ENCODE measurements at regions not wholly inside any gene's neighbourhood (a gene's known extent, or its start where the extent isn't known, plus 50 kb on each side); places are given as distances from the start of the nearest gene placed in this dataset.
"Not testable (repeated sequence)": the region's sequence is repeated elsewhere in the genome, so short reads cannot be mapped to it uniquely, and the experiment has no call there.

DNA sequence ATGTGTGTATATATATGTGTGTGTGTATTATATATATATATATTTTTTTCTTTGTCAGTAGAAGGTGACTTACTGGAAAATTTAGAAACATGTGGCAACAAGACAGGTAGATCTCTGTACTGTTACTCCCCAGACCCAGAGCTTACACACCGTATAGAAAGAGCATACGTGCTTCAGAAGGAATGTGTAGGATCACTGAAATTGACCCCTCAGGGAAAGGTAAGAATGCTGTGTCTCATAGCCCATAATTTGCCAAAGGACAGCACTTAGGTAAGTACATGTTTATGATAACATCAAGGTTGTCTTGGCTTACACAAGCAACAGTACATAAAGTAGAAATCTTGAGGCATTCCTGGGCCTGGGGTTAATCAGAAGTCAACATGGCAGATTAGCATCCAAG is 54.2 kb upstream of the PDE3B start:
- Histone ChIP-seq H3K9me3 (no peaks in the 10 kb centered on the region), H3K36me3 (no peaks in the 10 kb centered on the region), H3K27me3 (no peaks in the 10 kb centered on the region), H3K4me3 (no peak overlapping the region), H3K4me1 (no peaks in the 10 kb centered on the region), H3K27ac (no peak overlapping the region)
- TF ChIP-seq CTCF (IDR thresholded peaks at IDR 0.05), result no peak
- DNase-seq (ENCODE audit: low spot score), result no peak

DNA sequence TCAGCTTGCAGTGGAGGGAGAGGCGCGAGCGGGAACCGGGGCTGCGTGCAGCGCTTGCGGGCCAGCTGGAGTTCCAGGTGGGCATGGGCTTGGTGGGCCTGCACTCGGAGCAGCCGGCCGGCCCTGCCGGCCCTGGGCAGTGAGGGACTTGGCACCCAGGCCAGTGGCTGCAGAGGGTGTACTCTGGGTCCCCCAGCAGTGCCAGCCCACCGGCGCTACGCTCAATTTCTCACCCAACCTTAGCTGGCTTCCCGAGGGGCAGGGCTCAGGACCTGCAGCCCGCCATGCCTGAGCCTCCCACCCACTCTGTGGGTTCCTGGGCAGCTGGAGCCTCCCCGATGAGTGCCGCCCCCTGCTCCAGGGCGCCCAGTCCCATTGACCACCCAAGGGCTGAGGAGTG is 52.6 kb upstream of the PDE3B start:
- H3K27ac ChIP-seq; DNase-seq (ENCODE audit: low spot score); H3K36me3 ChIP-seq; H3K9me3 ChIP-seq; H3K27me3 ChIP-seq; H3K4me1 ChIP-seq; H3K4me3 ChIP-seq: not testable (repeated sequence)

DNA sequence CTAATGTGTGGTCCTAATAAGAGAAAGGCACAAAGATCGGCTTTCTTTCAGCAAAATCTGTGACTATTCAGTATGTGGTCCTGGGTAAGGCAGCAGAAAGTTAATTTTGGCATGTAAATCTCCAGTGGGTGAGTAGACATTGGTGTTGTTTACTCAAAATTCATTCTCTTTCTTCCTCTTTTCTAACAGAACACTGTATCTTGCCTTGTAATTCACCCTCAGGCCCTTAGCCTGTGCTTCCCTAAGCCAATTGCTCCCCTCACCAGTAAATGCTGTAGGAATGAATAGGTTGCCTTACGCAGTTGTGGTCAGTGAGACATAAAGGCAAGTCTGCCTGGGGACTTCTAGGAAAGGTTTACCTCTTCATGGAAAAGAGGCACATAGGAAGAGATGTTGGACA is 49.9 kb upstream of the PDE3B start:
- Histone ChIP-seq H3K9me3 (no peaks in the 10 kb centered on the region), H3K36me3 (no peaks in the 10 kb centered on the region), H3K4me1 (no peaks in the 10 kb centered on the region), H3K27me3 (no peaks in the 10 kb centered on the region), H3K4me3 (no peak overlapping the region), H3K27ac (no peak overlapping the region)
- no peak for DNase-seq (ENCODE audit: low spot score)
- no peak for TF ChIP-seq CTCF (IDR thresholded peaks at IDR 0.05)

Measured in right atrium auricular region (tissue), 2 donors.